ENCODE measurements at regions not wholly inside any gene's neighbourhood (a gene's known extent, or its start where the extent isn't known, plus 50 kb on each side); places are given as distances from the start of the nearest gene placed in this dataset.

GRCh38 chr2:14316594-14316993, 315.9 kb upstream of the LRATD1 start:
- DNase-seq: no peak

GRCh38 chr2:14321357-14321756, 311.2 kb upstream of the LRATD1 start:
- no peak for DNase-seq

- no peak for DNase-seq
Observed at GRCh38 chr2:14322306-14322705, 310.2 kb upstream of the LRATD1 start.

- DNase-seq: no peak
Observed at GRCh38 chr2:14324308-14324707, 308.2 kb upstream of the LRATD1 start.

GRCh38 chr2:14330884-14331283, 301.6 kb upstream of the LRATD1 start:
- DNase-seq: no peak

- no peak for DNase-seq
Observed at GRCh38 chr2:14336759-14337382, 295.6 kb upstream of the LRATD1 start.

- DNase-seq: no peak
Observed at GRCh38 chr2:14340703-14341102, 291.8 kb upstream of the LRATD1 start.

GRCh38 chr2:14342313-14342712, 290.2 kb upstream of the LRATD1 start:
- no peak for DNase-seq

- DNase-seq: no peak
Observed at GRCh38 chr2:14344355-14344754, 288.2 kb upstream of the LRATD1 start.

GRCh38 chr2:14348247-14348646, 284.3 kb upstream of the LRATD1 start:
- no peak for DNase-seq

GRCh38 chr2:14350856-14351255, 281.7 kb upstream of the LRATD1 start:
- no peak for DNase-seq

- DNase-seq: no peak
Observed at GRCh38 chr2:14352067-14352466, 280.4 kb upstream of the LRATD1 start.

- DNase-seq: no peak
Observed at GRCh38 chr2:14354231-14354630, 278.3 kb upstream of the LRATD1 start.

- no peak for DNase-seq
Observed at GRCh38 chr2:14355102-14355501, 277.4 kb upstream of the LRATD1 start.

GRCh38 chr2:14358339-14358738, 274.2 kb upstream of the LRATD1 start:
- DNase-seq: no peak

GRCh38 chr2:14358774-14359173, 273.7 kb upstream of the LRATD1 start:
- no peak for DNase-seq

- DNase-seq: no peak
Observed at GRCh38 chr2:14363137-14363536, 269.4 kb upstream of the LRATD1 start.

GRCh38 chr2:14363976-14364375, 268.5 kb upstream of the LRATD1 start:
- no peak for DNase-seq

GRCh38 chr2:14364471-14364870, 268.0 kb upstream of the LRATD1 start:
- no peak for DNase-seq

- no peak for DNase-seq
Observed at GRCh38 chr2:14385043-14385442, 247.5 kb upstream of the LRATD1 start.

GRCh38 chr2:14387332-14387731, 245.2 kb upstream of the LRATD1 start:
- no peak for DNase-seq

- DNase-seq: no peak
Observed at GRCh38 chr2:14388724-14389123, 243.8 kb upstream of the LRATD1 start.

- DNase-seq: no peak
Observed at GRCh38 chr2:14396533-14397083, 235.9 kb upstream of the LRATD1 start.

- no peak for DNase-seq
Observed at GRCh38 chr2:14398641-14399040, 233.9 kb upstream of the LRATD1 start.

GRCh38 chr2:14401873-14402272, 230.6 kb upstream of the LRATD1 start:
- no peak for DNase-seq
